ENCODE measurements at regions not wholly inside any gene's neighbourhood (a gene's known extent, or its start where the extent isn't known, plus 50 kb on each side); places are given as distances from the start of the nearest gene placed in this dataset.
A peak's percentile ranks its signal among the peaks of the same experiment; 100 is the strongest.

DNA sequence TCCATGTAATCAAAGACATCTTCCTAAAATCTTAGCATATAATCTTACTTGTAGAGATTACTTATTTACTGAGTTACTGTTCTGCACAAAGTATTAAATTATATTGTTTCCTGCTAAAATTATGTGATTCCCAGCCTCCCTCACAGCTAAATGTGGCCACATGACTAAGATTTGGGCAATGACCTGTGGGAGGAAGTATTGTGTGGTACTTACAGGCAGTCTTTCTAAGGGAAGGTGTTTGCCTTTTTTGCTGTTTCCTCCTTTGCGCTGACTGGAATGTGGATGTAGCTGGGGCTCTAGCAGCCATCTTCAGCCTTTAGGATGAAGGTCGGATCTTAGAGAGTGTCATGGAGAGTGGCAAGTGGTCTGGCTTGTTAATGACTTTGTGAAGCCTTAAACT lies 146.3 kb upstream of the APCDD1 start:
- Histone ChIP-seq H3K27me3 (ENCODE audit: insufficient read depth, poor library complexity, severe bottlenecking) (no peaks in the 10 kb centered on the region), H3K4me3 (replicated peaks; ENCODE audit: insufficient read depth, low read length) (no peak overlapping the region), H3K27ac (replicated peaks) (no peak overlapping the region)
- DNase-seq (ENCODE audit: low read depth in 1 of 2, low spot score in 1 of 2) = no peak
- TF ChIP-seq, protein P1, sequence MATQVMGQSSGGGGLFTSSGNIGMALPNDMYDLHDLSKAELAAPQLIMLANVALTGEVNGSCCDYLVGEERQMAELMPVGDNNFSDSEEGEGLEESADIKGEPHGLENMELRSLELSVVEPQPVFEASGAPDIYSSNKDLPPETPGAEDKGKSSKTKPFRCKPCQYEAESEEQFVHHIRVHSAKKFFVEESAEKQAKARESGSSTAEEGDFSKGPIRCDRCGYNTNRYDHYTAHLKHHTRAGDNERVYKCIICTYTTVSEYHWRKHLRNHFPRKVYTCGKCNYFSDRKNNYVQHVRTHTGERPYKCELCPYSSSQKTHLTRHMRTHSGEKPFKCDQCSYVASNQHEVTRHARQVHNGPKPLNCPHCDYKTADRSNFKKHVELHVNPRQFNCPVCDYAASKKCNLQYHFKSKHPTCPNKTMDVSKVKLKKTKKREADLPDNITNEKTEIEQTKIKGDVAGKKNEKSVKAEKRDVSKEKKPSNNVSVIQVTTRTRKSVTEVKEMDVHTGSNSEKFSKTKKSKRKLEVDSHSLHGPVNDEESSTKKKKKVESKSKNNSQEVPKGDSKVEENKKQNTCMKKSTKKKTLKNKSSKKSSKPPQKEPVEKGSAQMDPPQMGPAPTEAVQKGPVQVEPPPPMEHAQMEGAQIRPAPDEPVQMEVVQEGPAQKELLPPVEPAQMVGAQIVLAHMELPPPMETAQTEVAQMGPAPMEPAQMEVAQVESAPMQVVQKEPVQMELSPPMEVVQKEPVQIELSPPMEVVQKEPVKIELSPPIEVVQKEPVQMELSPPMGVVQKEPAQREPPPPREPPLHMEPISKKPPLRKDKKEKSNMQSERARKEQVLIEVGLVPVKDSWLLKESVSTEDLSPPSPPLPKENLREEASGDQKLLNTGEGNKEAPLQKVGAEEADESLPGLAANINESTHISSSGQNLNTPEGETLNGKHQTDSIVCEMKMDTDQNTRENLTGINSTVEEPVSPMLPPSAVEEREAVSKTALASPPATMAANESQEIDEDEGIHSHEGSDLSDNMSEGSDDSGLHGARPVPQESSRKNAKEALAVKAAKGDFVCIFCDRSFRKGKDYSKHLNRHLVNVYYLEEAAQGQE (IDR thresholded peaks at IDR 0.05; ENCODE audit: insufficient replicate concordance, low read depth) = no peak
- peak; percentile 2; the same call in 1 of the 2 replicates for TF ChIP-seq SPI1 (IDR thresholded peaks at IDR 0.05; ENCODE audit: borderline replicate concordance, low read depth)

DNA sequence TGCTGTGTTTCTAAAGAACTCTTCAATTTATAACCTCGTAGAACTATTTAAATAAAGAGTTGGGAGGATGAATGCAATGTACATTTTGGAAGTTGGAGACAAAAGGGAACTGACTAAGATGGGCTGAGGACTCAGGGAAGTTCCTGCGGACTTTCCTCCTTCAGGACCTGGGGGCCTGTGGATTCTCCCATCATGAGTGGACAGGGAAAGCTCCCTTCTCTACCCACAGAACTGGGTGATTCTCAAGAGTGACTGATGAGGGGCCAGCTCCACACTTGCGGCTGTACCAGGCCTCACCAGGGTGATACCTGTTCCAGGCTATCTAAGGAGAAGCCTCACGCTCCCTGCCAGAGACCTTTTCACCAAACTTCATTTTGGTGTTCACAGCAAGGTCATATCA lies 143.8 kb upstream of the APCDD1 start:
- no peaks in the 10 kb centered on the region for H3K27me3 ChIP-seq (ENCODE audit: insufficient read depth, poor library complexity, severe bottlenecking)
- TF ChIP-seq SPI1 (IDR thresholded peaks at IDR 0.05; ENCODE audit: borderline replicate concordance, low read depth) = no peak
- TF ChIP-seq, protein P2, sequence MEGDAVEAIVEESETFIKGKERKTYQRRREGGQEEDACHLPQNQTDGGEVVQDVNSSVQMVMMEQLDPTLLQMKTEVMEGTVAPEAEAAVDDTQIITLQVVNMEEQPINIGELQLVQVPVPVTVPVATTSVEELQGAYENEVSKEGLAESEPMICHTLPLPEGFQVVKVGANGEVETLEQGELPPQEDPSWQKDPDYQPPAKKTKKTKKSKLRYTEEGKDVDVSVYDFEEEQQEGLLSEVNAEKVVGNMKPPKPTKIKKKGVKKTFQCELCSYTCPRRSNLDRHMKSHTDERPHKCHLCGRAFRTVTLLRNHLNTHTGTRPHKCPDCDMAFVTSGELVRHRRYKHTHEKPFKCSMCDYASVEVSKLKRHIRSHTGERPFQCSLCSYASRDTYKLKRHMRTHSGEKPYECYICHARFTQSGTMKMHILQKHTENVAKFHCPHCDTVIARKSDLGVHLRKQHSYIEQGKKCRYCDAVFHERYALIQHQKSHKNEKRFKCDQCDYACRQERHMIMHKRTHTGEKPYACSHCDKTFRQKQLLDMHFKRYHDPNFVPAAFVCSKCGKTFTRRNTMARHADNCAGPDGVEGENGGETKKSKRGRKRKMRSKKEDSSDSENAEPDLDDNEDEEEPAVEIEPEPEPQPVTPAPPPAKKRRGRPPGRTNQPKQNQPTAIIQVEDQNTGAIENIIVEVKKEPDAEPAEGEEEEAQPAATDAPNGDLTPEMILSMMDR (IDR thresholded peaks at IDR 0.05; ENCODE audit: insufficient read depth, low read length) = no peak
- TF ChIP-seq POLR2AphosphoS5 (IDR thresholded peaks at IDR 0.05; ENCODE audit: low read depth) = no peak
- TF ChIP-seq GABPA (IDR thresholded peaks at IDR 0.05; ENCODE audit: low read depth) = no peak
- TF ChIP-seq, protein P1 (IDR thresholded peaks at IDR 0.05; ENCODE audit: insufficient replicate concordance, low read depth) = no peak
- no peak overlapping the region for H3K4me3 ChIP-seq (replicated peaks; ENCODE audit: insufficient read depth, low read length)
- H3K27ac ChIP-seq (replicated peaks) = no peak overlapping the region
- no peak for DNase-seq (ENCODE audit: low read depth in 1 of 2, low spot score in 1 of 2)

DNA sequence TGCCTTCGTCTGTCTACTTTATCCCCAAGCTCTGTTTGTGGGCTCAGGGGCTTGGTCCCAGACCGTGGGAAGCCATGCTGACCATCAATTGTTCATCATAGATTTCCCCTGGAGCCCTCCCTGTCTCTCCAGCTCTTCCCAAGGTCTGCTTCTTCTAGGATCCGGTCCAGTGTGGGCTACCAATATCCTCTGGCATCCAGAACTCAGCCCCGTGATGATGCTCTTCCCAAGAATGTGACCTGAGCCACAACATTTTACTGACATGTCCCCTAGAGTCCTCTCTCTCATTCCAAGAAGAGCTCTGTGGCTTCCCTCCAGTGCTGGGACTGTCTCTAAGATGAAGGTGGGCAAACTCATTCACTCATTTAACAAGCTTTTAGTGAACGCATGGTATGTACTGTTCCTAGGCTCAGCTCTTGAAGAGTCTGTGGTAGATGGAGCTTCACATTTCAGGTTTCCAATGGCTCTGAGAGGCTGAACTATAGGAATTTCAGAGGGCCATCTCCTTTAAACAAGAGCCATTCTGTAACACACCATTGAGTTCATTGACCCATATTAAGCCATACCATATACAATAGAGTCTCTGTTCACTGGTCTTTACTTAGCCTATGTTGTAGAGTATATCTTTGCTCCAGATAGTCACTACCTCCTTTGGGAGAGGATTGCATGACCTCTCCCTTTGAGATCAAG lies 142.0 kb upstream of the APCDD1 start:
- DNase-seq (ENCODE audit: low read depth in 1 of 2, low spot score in 1 of 2) = no peak
- no peak overlapping the region for H3K4me3 ChIP-seq (replicated peaks; ENCODE audit: insufficient read depth, low read length)
- no peaks in the 10 kb centered on the region for H3K27me3 ChIP-seq (ENCODE audit: insufficient read depth, poor library complexity, severe bottlenecking)
- no peak overlapping the region for H3K27ac ChIP-seq (replicated peaks)
- TF ChIP-seq, protein P2 (IDR thresholded peaks at IDR 0.05; ENCODE audit: insufficient read depth, low read length) = no peak
- no peak for TF ChIP-seq SPI1 (IDR thresholded peaks at IDR 0.05; ENCODE audit: borderline replicate concordance, low read depth)
- TF ChIP-seq POLR2AphosphoS5 (IDR thresholded peaks at IDR 0.05; ENCODE audit: low read depth) = no peak
- TF ChIP-seq, protein P1 (IDR thresholded peaks at IDR 0.05; ENCODE audit: insufficient replicate concordance, low read depth) = no peak
- no peak for TF ChIP-seq GABPA (IDR thresholded peaks at IDR 0.05; ENCODE audit: low read depth)

Data from HL-60 (cell line).